IMR-90 (cell line): ENCODE measurements at regions not wholly inside any gene's neighbourhood (a gene's known extent, or its start where the extent isn't known, plus 50 kb on each side); places are given as distances from the start of the nearest gene placed in this dataset.

Source experiments
- ATAC-seq: fragments of 200-7000 bp; cut with Tn5 transposase; 2 replicates; pipeline ENCODE4 v1.9.1; 2020; ENCODE audit warnings: low read depth, mild to moderate bottlenecking, moderate library complexity
- BruUV-seq: library from RNA; stranded (reverse); fragments of 400-500 nt; replicated peaks from 2 replicates; lab custom pipeline; 2021; lab: Mats Ljungman, UMichigan
- CTCF ChIA-PET: fragments of 300-600 bp; formaldehyde crosslinking; extraction: SDS; loops from one replicate; lab custom pipeline; 2021; ENCODE audit warnings: antibody characterized with exemption; lab: Yijun Ruan, JAX
- POLR2A ChIA-PET: fragments of 300-600 bp; sonication (Branson Sonifier 250); formaldehyde crosslinking; loops from one replicate; lab custom pipeline; 2022; ENCODE audit warnings: antibody characterized with exemption; ENCODE audit not compliant: unreplicated experiment; lab: Charles Lee
- DNase-seq: peaks from one replicate; pipeline ENCODE4 v3.0.0; 2013
- H2AFZ ChIP-seq: replicated peaks from 2 replicates; pipeline ENCODE3; 2013; ENCODE audit warnings: low read length, mild to moderate bottlenecking; ENCODE audit not compliant: poor library complexity
- H2AK5ac ChIP-seq: 2 replicates; pipeline ENCODE4 v1.6.1; 2013; ENCODE audit warnings: low read depth, low read length, inconsistent platforms
- H2AK9ac ChIP-seq: replicated peaks from 2 replicates; pipeline ENCODE3; 2013; ENCODE audit warnings: mild to moderate bottlenecking, low read depth, low read length, moderate library complexity; ENCODE audit not compliant: poor library complexity
- H2BK120ac ChIP-seq: 2 replicates; pipeline ENCODE4 v1.6.1; 2013; ENCODE audit warnings: low read depth, low read length, inconsistent platforms
- H2BK15ac ChIP-seq: 3 replicates; pipeline ENCODE4 v1.6.1; 2013; ENCODE audit warnings: low read depth, low read length, inconsistent platforms
- H2BK20ac ChIP-seq: 2 replicates; pipeline ENCODE4 v1.6.1; 2013; ENCODE audit warnings: low read depth, mild to moderate bottlenecking, inconsistent platforms, low read length, moderate library complexity
- H2BK5ac ChIP-seq: 2 replicates; pipeline ENCODE4 v1.6.1; 2013; ENCODE audit warnings: mild to moderate bottlenecking, low read depth, low read length, inconsistent platforms; ENCODE audit not compliant: poor library complexity, severe bottlenecking
- H3K14ac ChIP-seq: replicated peaks from 2 replicates; pipeline ENCODE4 v1.6.1; 2013; ENCODE audit warnings: low read depth, low read length, inconsistent platforms
- H3K18ac ChIP-seq: 2 replicates; pipeline ENCODE4 v1.6.1; 2013; ENCODE audit warnings: low read depth, low read length, control low read depth
- H3K23ac ChIP-seq: 2 replicates; pipeline ENCODE4 v1.6.1; 2013; ENCODE audit warnings: low read depth, low read length, inconsistent platforms
- H3K27ac ChIP-seq: 2 replicates; pipeline ENCODE4 v1.5.1; 2013; ENCODE audit warnings: mild to moderate bottlenecking, control low read depth, low read length; ENCODE audit not compliant: insufficient read depth
- H3K27me3 ChIP-seq: 2 replicates; pipeline ENCODE4 v1.6.1; 2013; ENCODE audit warnings: low read length; ENCODE audit not compliant: control insufficient read depth, insufficient read depth
- H3K36me3 ChIP-seq: 2 replicates; pipeline ENCODE4 v1.6.1; 2013; ENCODE audit warnings: low read length, mixed read lengths; ENCODE audit not compliant: control insufficient read depth, insufficient read depth
- H3K4ac ChIP-seq: 2 replicates; pipeline ENCODE4 v1.6.1; 2013; ENCODE audit warnings: low read depth, low read length, inconsistent platforms
- H3K4me1 ChIP-seq: 2 replicates; pipeline ENCODE4 v1.6.1; 2013; ENCODE audit warnings: low read length, mixed read lengths; ENCODE audit not compliant: control insufficient read depth, insufficient read depth
- H3K4me2 ChIP-seq: 2 replicates; pipeline ENCODE4 v1.6.1; 2013; ENCODE audit warnings: low read depth, mild to moderate bottlenecking, control low read depth, low read length, moderate library complexity
- H3K4me3 ChIP-seq: 2 replicates; pipeline ENCODE4 v1.5.1; 2013; ENCODE audit warnings: low read depth, mild to moderate bottlenecking, control low read depth, low read length, moderate library complexity; ENCODE audit not compliant: insufficient read depth
- H3K56ac ChIP-seq: 2 replicates; pipeline ENCODE4 v1.6.1; 2013; ENCODE audit warnings: low read length, inconsistent platforms; ENCODE audit not compliant: insufficient read depth; ENCODE audit errors: extremely low read depth
- H3K79me1 ChIP-seq, 2 experiments: 2 replicates each; pipeline ENCODE4 v1.6.1; 2013; ENCODE audit warnings: low read length in 2 of 2, inconsistent platforms in 1 of 2, low read depth in 1 of 2
- H3K9ac ChIP-seq: 2 replicates; pipeline ENCODE4 v1.6.1; 2013; ENCODE audit warnings: low read depth, low read length, control low read depth
- H3K9me1 ChIP-seq: 2 replicates; pipeline ENCODE4 v1.6.1; 2013; ENCODE audit warnings: low read length, inconsistent platforms; ENCODE audit not compliant: insufficient read depth
- H3K9me3 ChIP-seq: 2 replicates; pipeline ENCODE4 v1.6.1; 2013; ENCODE audit warnings: low read length; ENCODE audit not compliant: control insufficient read depth, insufficient read depth
- H4K20me1 ChIP-seq: 2 replicates; pipeline ENCODE4 v1.6.1; 2013; ENCODE audit warnings: low read length, inconsistent platforms; ENCODE audit not compliant: insufficient read depth
- H4K5ac ChIP-seq: 2 replicates; pipeline ENCODE4 v1.6.1; 2013; ENCODE audit warnings: mild to moderate bottlenecking, low read depth, low read length, control low read depth
- H4K8ac ChIP-seq, 2 experiments: 2 replicates each; pipeline ENCODE4 v1.6.1; 2013; ENCODE audit warnings: low read depth in 2 of 2, low read length in 2 of 2, control low read depth in 1 of 2, inconsistent platforms in 1 of 2
- H4K91ac ChIP-seq: 2 replicates; pipeline ENCODE4 v1.6.1; 2013; ENCODE audit warnings: low read depth, low read length, inconsistent platforms; ENCODE audit not compliant: insufficient read depth
- BHLHE40 ChIP-seq: fragments of 150-350 bp; IDR thresholded peaks from 2 replicates; pipeline ENCODE4 v1.6.1; 2016; ENCODE audit warnings: mild to moderate bottlenecking, low read depth, low read length
- CEBPB ChIP-seq: IDR thresholded peaks from 2 replicates; pipeline ENCODE4 v1.6.1; 2012; ENCODE audit warnings: low read depth, low read length, improper control_type of control experiment
- FOS ChIP-seq: fragments of 150-350 bp; IDR thresholded peaks from 2 replicates; pipeline ENCODE4 v1.6.1; 2016; ENCODE audit warnings: low read depth, low read length
- MAFK ChIP-seq: IDR thresholded peaks from 2 replicates; pipeline ENCODE4 v1.6.1; 2012; ENCODE audit warnings: low read depth, low read length, improper control_type of control experiment
- MAZ ChIP-seq: IDR thresholded peaks from 2 replicates; pipeline ENCODE4 v1.6.1; 2012; ENCODE audit warnings: low read depth, mild to moderate bottlenecking, low read length, improper control_type of control experiment, moderate library complexity, borderline replicate concordance
- MXI1 ChIP-seq: IDR thresholded peaks from 2 replicates; pipeline ENCODE4 v1.6.1; 2012; ENCODE audit warnings: low read depth, mild to moderate bottlenecking, low read length, moderate library complexity, borderline replicate concordance
- POLR2A ChIP-seq: IDR thresholded peaks from 2 replicates; pipeline ENCODE4 v1.6.1; 2012; ENCODE audit warnings: mild to moderate bottlenecking, low read depth, low read length
- RAD21 ChIP-seq: IDR thresholded peaks from 2 replicates; pipeline ENCODE4 v1.6.1; 2012; ENCODE audit warnings: low read length, improper control_type of control experiment
- RCOR1 ChIP-seq: IDR thresholded peaks from 2 replicates; pipeline ENCODE4 v1.6.1; 2012; ENCODE audit warnings: mild to moderate bottlenecking, low read length, improper control_type of control experiment; ENCODE audit not compliant: insufficient replicate concordance
- WGBS, 2 experiments: methylation state at CpG; one replicate each; pipeline versions ENCODE4 v1.1.5 to v1.1.7; 2013; ENCODE audit warnings: missing lambda C conversion rate in 2 of 2; ENCODE audit not compliant: insufficient read length in 1 of 2; ENCODE audit errors: extremely low coverage in 2 of 2; 5-methylcytosine and 5-hydroxymethylcytosine counted together
- dilution Hi-C: fragments of 300-500 bp; cut with HindIII; formaldehyde crosslinking; loops from one replicate; pipeline ENCODE4 v1.14.3; 2018; ENCODE audit warnings: low sequenced_read_pairs; ENCODE audit not compliant: unreplicated experiment
- in situ Hi-C: fragments of 300-500 bp; cut with MboI; formaldehyde crosslinking; loops from 3 replicates; pipeline ENCODE4 v1.14.3; 2019; ENCODE audit warnings: low sequenced_read_pairs, inconsistent platforms, mixed read lengths
- intact Hi-C: fragments of 100-400 bp; cut with micrococcal nuclease; formaldehyde crosslinking; loops from 2 replicates; pipeline ENCODE4 v1.10.0; 2022
- TF ChIP-seq, protein P1 (sequence below): fragments of 150-350 bp; IDR thresholded peaks from 2 replicates; pipeline ENCODE4 v1.6.1; 2016; ENCODE audit warnings: low read depth, mild to moderate bottlenecking, low read length, moderate library complexity, borderline replicate concordance
- TF ChIP-seq, protein P2 (sequence below): conservative IDR thresholded peaks from 2 replicates; pipeline ENCODE4 v1.5.1; 2012; ENCODE audit warnings: mild to moderate bottlenecking, low read depth, low read length, improper control_type of control experiment
- TF ChIP-seq, protein P3 (sequence below): fragments of 150-350 bp; IDR thresholded peaks from 2 replicates; pipeline ENCODE4 v1.6.1; 2017; ENCODE audit warnings: mild to moderate bottlenecking, antibody characterized with exemption, low read length, low read depth

DNA sequence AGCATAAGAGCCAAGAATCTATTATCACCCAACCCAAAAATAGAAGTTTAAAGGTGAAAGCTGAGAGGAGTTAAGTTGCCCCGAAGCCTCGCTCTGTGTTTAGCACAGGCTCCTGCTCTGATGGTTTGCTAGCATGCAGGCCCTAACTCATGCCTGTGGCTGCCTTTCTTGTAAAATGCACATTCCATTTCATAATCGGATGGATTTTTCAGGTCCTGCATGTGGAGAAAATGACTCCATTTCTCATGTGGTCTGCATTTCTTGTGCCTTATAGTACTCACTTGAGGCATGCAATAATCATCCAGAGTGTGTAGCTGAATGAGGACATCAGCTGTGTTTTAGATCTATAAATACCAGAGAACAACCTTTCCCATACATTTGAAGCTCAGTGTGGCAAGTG, 381.8 kb downstream of the CPS1 start:
- POLR2A ChIA-PET, result no interaction called here
- no peak overlapping the region for H3K4me2 ChIP-seq
- no peak for DNase-seq
- no peaks in the 10 kb centered on the region for H3K36me3 ChIP-seq
- no peak overlapping the region for H2BK5ac ChIP-seq
- intact Hi-C loops, result no loop called here
- no TSS peak for BruUV-seq
- no peak overlapping the region for H2BK120ac ChIP-seq
- H3K9me1 ChIP-seq, result no peaks in the 10 kb centered on the region
- TF ChIP-seq RAD21, result no peak
- TF ChIP-seq RCOR1, result no peak
- no peak for TF ChIP-seq MAFK
- no peak for TF ChIP-seq BHLHE40
- TF ChIP-seq, protein P1, sequence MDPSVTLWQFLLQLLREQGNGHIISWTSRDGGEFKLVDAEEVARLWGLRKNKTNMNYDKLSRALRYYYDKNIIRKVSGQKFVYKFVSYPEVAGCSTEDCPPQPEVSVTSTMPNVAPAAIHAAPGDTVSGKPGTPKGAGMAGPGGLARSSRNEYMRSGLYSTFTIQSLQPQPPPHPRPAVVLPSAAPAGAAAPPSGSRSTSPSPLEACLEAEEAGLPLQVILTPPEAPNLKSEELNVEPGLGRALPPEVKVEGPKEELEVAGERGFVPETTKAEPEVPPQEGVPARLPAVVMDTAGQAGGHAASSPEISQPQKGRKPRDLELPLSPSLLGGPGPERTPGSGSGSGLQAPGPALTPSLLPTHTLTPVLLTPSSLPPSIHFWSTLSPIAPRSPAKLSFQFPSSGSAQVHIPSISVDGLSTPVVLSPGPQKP, result no peak
- no peak for TF ChIP-seq CEBPB
- no peak for TF ChIP-seq POLR2A
- TF ChIP-seq MAZ, result no peak
- TF ChIP-seq, protein P2, sequence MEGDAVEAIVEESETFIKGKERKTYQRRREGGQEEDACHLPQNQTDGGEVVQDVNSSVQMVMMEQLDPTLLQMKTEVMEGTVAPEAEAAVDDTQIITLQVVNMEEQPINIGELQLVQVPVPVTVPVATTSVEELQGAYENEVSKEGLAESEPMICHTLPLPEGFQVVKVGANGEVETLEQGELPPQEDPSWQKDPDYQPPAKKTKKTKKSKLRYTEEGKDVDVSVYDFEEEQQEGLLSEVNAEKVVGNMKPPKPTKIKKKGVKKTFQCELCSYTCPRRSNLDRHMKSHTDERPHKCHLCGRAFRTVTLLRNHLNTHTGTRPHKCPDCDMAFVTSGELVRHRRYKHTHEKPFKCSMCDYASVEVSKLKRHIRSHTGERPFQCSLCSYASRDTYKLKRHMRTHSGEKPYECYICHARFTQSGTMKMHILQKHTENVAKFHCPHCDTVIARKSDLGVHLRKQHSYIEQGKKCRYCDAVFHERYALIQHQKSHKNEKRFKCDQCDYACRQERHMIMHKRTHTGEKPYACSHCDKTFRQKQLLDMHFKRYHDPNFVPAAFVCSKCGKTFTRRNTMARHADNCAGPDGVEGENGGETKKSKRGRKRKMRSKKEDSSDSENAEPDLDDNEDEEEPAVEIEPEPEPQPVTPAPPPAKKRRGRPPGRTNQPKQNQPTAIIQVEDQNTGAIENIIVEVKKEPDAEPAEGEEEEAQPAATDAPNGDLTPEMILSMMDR, result no peak
- TF ChIP-seq MXI1, result no peak
- TF ChIP-seq FOS, result no peak
- TF ChIP-seq, protein P3, sequence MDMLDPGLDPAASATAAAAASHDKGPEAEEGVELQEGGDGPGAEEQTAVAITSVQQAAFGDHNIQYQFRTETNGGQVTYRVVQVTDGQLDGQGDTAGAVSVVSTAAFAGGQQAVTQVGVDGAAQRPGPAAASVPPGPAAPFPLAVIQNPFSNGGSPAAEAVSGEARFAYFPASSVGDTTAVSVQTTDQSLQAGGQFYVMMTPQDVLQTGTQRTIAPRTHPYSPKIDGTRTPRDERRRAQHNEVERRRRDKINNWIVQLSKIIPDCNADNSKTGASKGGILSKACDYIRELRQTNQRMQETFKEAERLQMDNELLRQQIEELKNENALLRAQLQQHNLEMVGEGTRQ, result no peak
- no CpG with 5 or more reads among the region's 3 CpGs for WGBS, 2 experiments
- H3K18ac ChIP-seq, result no peak overlapping the region
- no peaks in the 10 kb centered on the region for H4K20me1 ChIP-seq
- H2BK20ac ChIP-seq, result no peak overlapping the region
- no peaks in the 10 kb centered on the region for H3K9me3 ChIP-seq
- H4K5ac ChIP-seq, result no peak overlapping the region
- no peak overlapping the region for H2AK5ac ChIP-seq
- in situ Hi-C loops, result no loop called here
- no peaks in the 10 kb centered on the region for H3K27me3 ChIP-seq
- H3K4me3 ChIP-seq, result no peak overlapping the region
- H3K79me1 ChIP-seq, result no peaks in the 10 kb centered on the region
- no peak overlapping the region for H3K23ac ChIP-seq
- H3K4me1 ChIP-seq, result no peaks in the 10 kb centered on the region
- no peak overlapping the region for H3K14ac ChIP-seq
- no peak overlapping the region for H4K91ac ChIP-seq
- H3K4ac ChIP-seq, result no peak overlapping the region
- no peak overlapping the region for H3K27ac ChIP-seq
- H3K9ac ChIP-seq, result no peak overlapping the region
- CTCF ChIA-PET, result no interaction called here
- no peak overlapping the region for H2AK9ac ChIP-seq
- H4K8ac ChIP-seq, result no peak overlapping the region
- no peak overlapping the region for H2BK15ac ChIP-seq
- ATAC-seq, result no peak
- dilution Hi-C loops, result no loop called here
- no peak overlapping the region for H3K56ac ChIP-seq
- H2AFZ ChIP-seq, result no peak overlapping the region
